Natural killer cell (primary cell): ENCODE measurements at regions not wholly inside any gene's neighbourhood (a gene's known extent, or its start where the extent isn't known, plus 50 kb on each side); places are given as distances from the start of the nearest gene placed in this dataset.

ENCODE experiments used
- ATAC-seq, 3 donors: fragments of 150-1000 bp in 2 of 3; fragments of 200-7000 bp in 1 of 3; cut with Tn5 transposase; 1 replicate in 1 of 3; 2 replicates in 2 of 3; pipeline ENCODE4 v1.10.0; 2021; ENCODE audit warnings: mild to moderate bottlenecking in 2 of 3, moderate library complexity in 2 of 3
- DNase-seq, 2 donors: peaks; one replicate each; pipeline versions ENCODE4 v3.0.0 to v3.0.0-alpha.2; 2013 to 2021; ENCODE audit warnings: mixed read lengths in 1 of 2
- H3K27ac ChIP-seq: one replicate; pipeline ENCODE4 v1.5.1; 2013; ENCODE audit warnings: mild to moderate bottlenecking, low read length
- H3K27me3 ChIP-seq: one replicate; pipeline ENCODE4 v1.6.1; 2013; ENCODE audit warnings: low read length; ENCODE audit not compliant: control insufficient read depth, insufficient read depth
- H3K36me3 ChIP-seq: one replicate; pipeline ENCODE4 v1.6.1; 2013; ENCODE audit warnings: low read length; ENCODE audit not compliant: control insufficient read depth, insufficient read depth
- H3K4me1 ChIP-seq: one replicate; pipeline ENCODE4 v1.6.1; 2013; ENCODE audit warnings: low read length; ENCODE audit not compliant: control insufficient read depth, insufficient read depth
- H3K4me3 ChIP-seq: one replicate; pipeline ENCODE4 v1.5.1; 2013; ENCODE audit warnings: low read length
- H3K9me3 ChIP-seq: one replicate; pipeline ENCODE4 v1.6.1; 2013; ENCODE audit warnings: low read length; ENCODE audit not compliant: control insufficient read depth, insufficient read depth
- H3K27ac Mint-ChIP-seq, 2 donors: one replicate each; pipeline ENCODE4 v1.8.0; 2022; ENCODE audit warnings: mild to moderate bottlenecking in 2 of 2, mixed read lengths in 2 of 2, moderate library complexity in 1 of 2
- H3K27me3 Mint-ChIP-seq, 2 donors: one replicate each; pipeline ENCODE4 v1.8.0; 2022; ENCODE audit warnings: low read depth in 2 of 2, mixed read lengths in 2 of 2
- H3K36me3 Mint-ChIP-seq: one replicate; pipeline ENCODE4 v1.8.0; 2022; ENCODE audit warnings: mixed read lengths
- H3K4me1 Mint-ChIP-seq, 2 donors: one replicate each; pipeline ENCODE4 v1.8.0; 2022; ENCODE audit warnings: mixed read lengths in 2 of 2
- H3K4me3 Mint-ChIP-seq: one replicate; pipeline ENCODE4 v1.8.0; 2022; ENCODE audit warnings: mild to moderate bottlenecking, moderate library complexity, mixed read lengths
- H3K9me3 Mint-ChIP-seq, 2 donors: one replicate each; pipeline ENCODE4 v1.8.0; 2022; ENCODE audit warnings: mixed read lengths in 2 of 2
- WGBS: methylation state at CpG from one replicate; pipeline ENCODE4 v1.1.7; 2013; ENCODE audit warnings: missing lambda C conversion rate; ENCODE audit not compliant: insufficient coverage; 5-methylcytosine and 5-hydroxymethylcytosine counted together
- intact Hi-C: fragments of 100-400 bp; cut with micrococcal nuclease; formaldehyde crosslinking; loops from one replicate; pipeline ENCODE4 v1.14.2; 2022
- TF ChIP-seq, protein P1 (sequence below): fragments of 200-600 bp; IDR thresholded peaks from one replicate; pipeline ENCODE4 v1.8.0; 2022; ENCODE audit warnings: antibody characterized with exemption

DNA sequence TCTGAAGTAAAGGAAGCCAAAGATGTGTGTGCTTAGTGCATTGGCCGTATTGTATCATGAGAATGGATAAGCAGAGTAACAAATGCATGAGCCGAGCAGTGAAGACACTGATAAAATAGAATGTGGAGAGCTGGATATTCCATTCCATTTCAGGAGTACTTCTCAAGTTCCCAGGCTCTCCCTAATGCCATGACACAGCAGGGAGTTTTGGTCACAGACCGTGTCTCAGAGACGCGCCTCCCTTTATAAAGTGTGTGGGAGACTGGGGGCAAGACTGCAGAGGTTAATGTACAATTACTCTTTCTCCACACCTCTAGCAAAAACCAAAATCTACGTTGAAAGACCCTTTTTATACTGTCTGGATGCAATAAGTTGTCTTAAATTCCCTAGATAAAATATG lies 575.6 kb downstream of the EFNB2 start:
- WGBS, result 89% methylated on average over 3 of the region's 6 CpGs
- Mint-ChIP-seq H3K36me3 (no peaks in the 10 kb centered on the region), H3K27ac (no peak overlapping the region), H3K9me3 (peaks cover 7 to 12% of the 10 kb centered on the region in 2 donors), H3K27me3 (no peaks in the 10 kb centered on the region), H3K4me3 (no peak overlapping the region), H3K4me1 (no peaks in the 10 kb centered on the region)
- DNase-seq (no peak), ATAC-seq (no peak)
- no peaks in the 10 kb centered on the region for H3K4me1 ChIP-seq
- intact Hi-C loops, result no loop called here
- no peak overlapping the region for H3K4me3 ChIP-seq
- TF ChIP-seq, protein P1, sequence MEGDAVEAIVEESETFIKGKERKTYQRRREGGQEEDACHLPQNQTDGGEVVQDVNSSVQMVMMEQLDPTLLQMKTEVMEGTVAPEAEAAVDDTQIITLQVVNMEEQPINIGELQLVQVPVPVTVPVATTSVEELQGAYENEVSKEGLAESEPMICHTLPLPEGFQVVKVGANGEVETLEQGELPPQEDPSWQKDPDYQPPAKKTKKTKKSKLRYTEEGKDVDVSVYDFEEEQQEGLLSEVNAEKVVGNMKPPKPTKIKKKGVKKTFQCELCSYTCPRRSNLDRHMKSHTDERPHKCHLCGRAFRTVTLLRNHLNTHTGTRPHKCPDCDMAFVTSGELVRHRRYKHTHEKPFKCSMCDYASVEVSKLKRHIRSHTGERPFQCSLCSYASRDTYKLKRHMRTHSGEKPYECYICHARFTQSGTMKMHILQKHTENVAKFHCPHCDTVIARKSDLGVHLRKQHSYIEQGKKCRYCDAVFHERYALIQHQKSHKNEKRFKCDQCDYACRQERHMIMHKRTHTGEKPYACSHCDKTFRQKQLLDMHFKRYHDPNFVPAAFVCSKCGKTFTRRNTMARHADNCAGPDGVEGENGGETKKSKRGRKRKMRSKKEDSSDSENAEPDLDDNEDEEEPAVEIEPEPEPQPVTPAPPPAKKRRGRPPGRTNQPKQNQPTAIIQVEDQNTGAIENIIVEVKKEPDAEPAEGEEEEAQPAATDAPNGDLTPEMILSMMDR, result no peak
- no peak overlapping the region for H3K27ac ChIP-seq
- no peaks in the 10 kb centered on the region for H3K27me3 ChIP-seq
- peaks cover 4% of the 10 kb centered on the region for H3K9me3 ChIP-seq
- no peaks in the 10 kb centered on the region for H3K36me3 ChIP-seq

DNA sequence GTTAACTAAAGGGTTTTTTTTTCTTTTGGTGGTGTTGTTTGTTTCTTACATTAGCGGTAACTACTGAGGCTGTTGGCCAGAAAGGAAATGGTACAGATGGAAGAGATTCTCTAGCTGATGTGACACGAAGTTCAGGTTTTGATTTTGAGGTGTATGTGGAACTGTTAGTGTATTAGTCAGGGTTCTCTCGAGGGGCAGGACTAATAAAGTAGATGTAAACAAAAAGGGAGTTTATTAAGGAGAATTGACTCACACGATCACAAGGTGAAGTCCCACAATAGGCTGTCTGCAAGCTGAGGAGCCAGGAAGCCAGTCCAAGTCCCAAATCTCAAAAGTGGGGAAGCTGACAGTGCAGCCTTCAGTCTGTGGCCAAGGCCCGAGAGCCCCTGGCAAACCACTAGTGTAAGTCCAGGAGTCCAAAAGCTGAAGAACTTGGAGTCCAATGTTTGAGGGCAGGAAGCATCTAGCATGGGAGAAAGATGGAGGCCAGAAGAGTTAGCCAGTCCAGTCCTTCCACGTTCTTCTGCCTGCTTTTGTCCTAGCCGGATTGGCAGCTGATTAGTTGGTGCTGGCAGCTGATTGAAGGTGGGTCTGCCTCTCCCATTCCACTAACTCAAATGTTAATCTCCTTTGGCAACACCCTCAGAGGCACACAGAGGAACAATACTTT lies 577.6 kb downstream of the EFNB2 start:
- DNase-seq (no peak), ATAC-seq (no peak)
- H3K4me1 ChIP-seq, result no peaks in the 10 kb centered on the region
- H3K9me3 ChIP-seq, result peaks cover 4% of the 10 kb centered on the region
- no peaks in the 10 kb centered on the region for H3K27me3 ChIP-seq
- no peaks in the 10 kb centered on the region for H3K27me3 Mint-ChIP-seq
- H3K4me3 Mint-ChIP-seq, result no peak overlapping the region
- H3K27ac Mint-ChIP-seq, result no peak overlapping the region
- intact Hi-C loops, result no loop called here
- TF ChIP-seq, protein P1, result no peak
- H3K4me3 ChIP-seq, result no peak overlapping the region
- no peaks in the 10 kb centered on the region for H3K4me1 Mint-ChIP-seq
- H3K36me3 Mint-ChIP-seq, result no peaks in the 10 kb centered on the region
- no peaks in the 10 kb centered on the region for H3K36me3 ChIP-seq
- WGBS, result 81% methylated on average over 7 of the region's 7 CpGs
- peaks cover 5 to 13% of the 10 kb centered on the region in 2 donors for H3K9me3 Mint-ChIP-seq
- H3K27ac ChIP-seq, result no peak overlapping the region

DNA sequence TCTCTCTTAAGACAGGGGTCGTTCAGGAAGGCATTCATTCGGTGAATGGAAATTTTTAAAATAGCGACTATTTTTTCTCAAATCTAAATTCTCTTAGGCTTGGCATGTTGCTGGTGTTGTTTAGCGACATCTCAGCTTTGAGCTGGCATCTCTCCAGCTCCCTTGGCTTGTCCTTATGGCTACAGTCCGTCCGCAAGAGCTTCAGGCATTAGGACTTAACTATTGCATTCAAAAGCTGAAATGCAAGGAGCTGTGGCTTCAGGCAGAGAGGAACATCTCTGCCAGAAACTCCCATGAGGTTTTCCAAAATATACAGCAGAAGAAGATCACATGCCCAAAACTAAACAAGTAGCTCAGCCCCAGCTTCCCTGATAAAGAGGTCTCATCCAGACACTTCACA lies 578.5 kb downstream of the EFNB2 start:
- Histone ChIP-seq H3K9me3 (peaks cover 4% of the 10 kb centered on the region), H3K4me1 (no peaks in the 10 kb centered on the region), H3K27ac (no peak overlapping the region), H3K36me3 (no peaks in the 10 kb centered on the region), H3K27me3 (no peaks in the 10 kb centered on the region), H3K4me3 (no peak overlapping the region)
- Mint-ChIP-seq H3K4me1 (no peaks in the 10 kb centered on the region), H3K4me3 (no peak overlapping the region), H3K9me3 (peaks cover 3 to 9% of the 10 kb centered on the region in 2 donors), H3K27ac (no peak overlapping the region), H3K27me3 (no peaks in the 10 kb centered on the region), H3K36me3 (no peaks in the 10 kb centered on the region)
- intact Hi-C loops, result no loop called here
- WGBS, result 93% methylated on average over 6 of the region's 6 CpGs
- ATAC-seq (no peak), DNase-seq (no peak)
- TF ChIP-seq, protein P1, result no peak

DNA sequence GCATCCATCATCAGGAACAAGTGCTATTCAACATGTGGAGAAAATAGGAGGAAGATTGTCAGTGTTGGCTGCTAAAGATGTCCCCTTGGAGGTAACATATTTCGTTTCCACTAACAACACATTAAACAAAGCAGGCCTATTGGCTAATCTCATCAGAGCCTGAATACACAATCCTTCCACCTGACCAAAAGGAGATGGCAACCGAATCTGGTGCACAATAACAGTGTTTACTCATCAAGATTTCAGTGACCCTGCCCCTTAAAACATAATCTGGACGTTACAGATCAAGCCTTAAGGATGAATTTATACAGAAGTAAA lies 582.5 kb downstream of the EFNB2 start:
- Histone ChIP-seq H3K4me3 (no peak overlapping the region), H3K36me3 (no peaks in the 10 kb centered on the region), H3K27ac (no peak overlapping the region), H3K9me3 (peaks cover 4% of the 10 kb centered on the region), H3K4me1 (no peaks in the 10 kb centered on the region), H3K27me3 (no peaks in the 10 kb centered on the region)
- Mint-ChIP-seq H3K27me3 (no peaks in the 10 kb centered on the region), H3K27ac (no peak overlapping the region), H3K36me3 (no peaks in the 10 kb centered on the region), H3K4me3 (no peak overlapping the region), H3K4me1 (no peaks in the 10 kb centered on the region), H3K9me3 (peaks cover 2 to 5% of the 10 kb centered on the region in 2 donors)
- TF ChIP-seq, protein P1, result no peak
- DNase-seq (no peak), ATAC-seq (no peak)
- WGBS, result 77% methylated on average over 3 of the region's 3 CpGs
- intact Hi-C loops, result no loop called here
